AG08395 (cell line): ENCODE measurements at regions not wholly inside any gene's neighbourhood (a gene's known extent, or its start where the extent isn't known, plus 50 kb on each side); places are given as distances from the start of the nearest gene placed in this dataset.

ENCODE experiments used
- DNase-seq: peaks from one replicate; pipeline ENCODE4 v3.0.0; 2012; ENCODE audit warnings: mixed read lengths, low spot score

GRCh38 chr4:35867057-35867456 is 377.3 kb downstream of the ARAP2 start:
- DNase-seq, result no peak

GRCh38 chr4:35872273-35872672 is 372.0 kb downstream of the ARAP2 start:
- DNase-seq, result no peak

- no peak for DNase-seq
These were observed 364.8 kb downstream of the ARAP2 start for GRCh38 chr4:35879479-35879878.

GRCh38 chr4:35883108-35883507 is 361.2 kb downstream of the ARAP2 start:
- no peak for DNase-seq

GRCh38 chr4:35884714-35885480 is 359.4 kb downstream of the ARAP2 start:
- no peak for DNase-seq

GRCh38 chr4:35897808-35898207 is 346.5 kb downstream of the ARAP2 start:
- no peak for DNase-seq

- DNase-seq, result no peak
These were observed 343.7 kb downstream of the ARAP2 start for GRCh38 chr4:35900286-35901243.

- no peak for DNase-seq
These were observed 332.1 kb downstream of the ARAP2 start for GRCh38 chr4:35912174-35912573.

GRCh38 chr4:35918491-35918977 is 325.8 kb downstream of the ARAP2 start:
- no peak for DNase-seq

GRCh38 chr4:35925806-35926205 is 318.5 kb downstream of the ARAP2 start:
- no peak for DNase-seq

GRCh38 chr4:35926788-35927187 is 317.5 kb downstream of the ARAP2 start:
- DNase-seq, result no peak

- DNase-seq, result no peak
These were observed 310.4 kb downstream of the ARAP2 start for GRCh38 chr4:35933901-35934300.

GRCh38 chr4:35934320-35934981 is 309.9 kb downstream of the ARAP2 start:
- DNase-seq, result no peak

- DNase-seq, result no peak
These were observed 305.4 kb downstream of the ARAP2 start for GRCh38 chr4:35938936-35939335.

GRCh38 chr4:35939751-35940150 is 304.6 kb downstream of the ARAP2 start:
- DNase-seq, result no peak

- no peak for DNase-seq
These were observed 302.2 kb downstream of the ARAP2 start for GRCh38 chr4:35942092-35942491.

- no peak for DNase-seq
These were observed 300.7 kb downstream of the ARAP2 start for GRCh38 chr4:35943606-35944005.

- no peak for DNase-seq
These were observed 296.1 kb downstream of the ARAP2 start for GRCh38 chr4:35948171-35948570.

GRCh38 chr4:35950442-35950841 is 293.9 kb downstream of the ARAP2 start:
- DNase-seq, result no peak

GRCh38 chr4:35952751-35953150 is 291.6 kb downstream of the ARAP2 start:
- DNase-seq, result no peak

- DNase-seq, result no peak
These were observed 280.9 kb downstream of the ARAP2 start for GRCh38 chr4:35963383-35963782.

- DNase-seq, result no peak
These were observed 280.3 kb downstream of the ARAP2 start for GRCh38 chr4:35963974-35964515.
